Right atrium auricular region (tissue), 2 donors: ENCODE measurements at regions not wholly inside any gene's neighbourhood (a gene's known extent, or its start where the extent isn't known, plus 50 kb on each side); places are given as distances from the start of the nearest gene placed in this dataset.
"Not testable (repeated sequence)": the region's sequence is repeated elsewhere in the genome, so short reads cannot be mapped to it uniquely, and the experiment has no call there.

Experiments used
- DNase-seq: peaks from one replicate; pipeline ENCODE4 v3.0.0-alpha.2; 2019; ENCODE audit warnings: low spot score
- H3K27ac ChIP-seq, 2 donors: fragments of 200-600 bp; sonication (generic); 1 replicate in 1 of 2; 2 replicates in 1 of 2; pipeline ENCODE4 v1.5.1; 2016 to 2019
- H3K27me3 ChIP-seq, 2 donors: fragments of 200-600 bp; sonication (generic); one replicate each; pipeline versions ENCODE4 v1.5.1 to v1.6.0; 2017 to 2019
- H3K36me3 ChIP-seq: fragments of 200-600 bp; sonication (generic); one replicate; pipeline ENCODE4 v1.5.1; 2016
- H3K4me1 ChIP-seq, 2 donors: fragments of 200-600 bp; sonication (generic); one replicate each; pipeline versions ENCODE4 v1.5.1 to v1.6.0; 2017 to 2019
- H3K4me3 ChIP-seq, 2 donors: fragments of 200-600 bp; sonication (generic); 1 replicate in 1 of 2; 2 replicates in 1 of 2; pipeline ENCODE4 v1.5.1; 2017 to 2019; ENCODE audit warnings: mild to moderate bottlenecking in 1 of 2, moderate library complexity in 1 of 2
- H3K9me3 ChIP-seq, 2 donors: fragments of 200-600 bp; sonication (generic); one replicate each; pipeline ENCODE4 v1.5.1; 2019
- TF ChIP-seq, protein P1 (sequence below), 2 donors: fragments of 200-600 bp; sonication (generic); IDR thresholded peaks; one replicate each; pipeline ENCODE4 v1.5.1; 2019; ENCODE audit warnings: antibody characterized with exemption in 2 of 2

- no peaks in the 10 kb centered on the region for H3K4me1 ChIP-seq
- no peak overlapping the region for H3K27ac ChIP-seq
- DNase-seq = no peak
- no peaks in the 10 kb centered on the region for H3K36me3 ChIP-seq
- TF ChIP-seq, protein P1, sequence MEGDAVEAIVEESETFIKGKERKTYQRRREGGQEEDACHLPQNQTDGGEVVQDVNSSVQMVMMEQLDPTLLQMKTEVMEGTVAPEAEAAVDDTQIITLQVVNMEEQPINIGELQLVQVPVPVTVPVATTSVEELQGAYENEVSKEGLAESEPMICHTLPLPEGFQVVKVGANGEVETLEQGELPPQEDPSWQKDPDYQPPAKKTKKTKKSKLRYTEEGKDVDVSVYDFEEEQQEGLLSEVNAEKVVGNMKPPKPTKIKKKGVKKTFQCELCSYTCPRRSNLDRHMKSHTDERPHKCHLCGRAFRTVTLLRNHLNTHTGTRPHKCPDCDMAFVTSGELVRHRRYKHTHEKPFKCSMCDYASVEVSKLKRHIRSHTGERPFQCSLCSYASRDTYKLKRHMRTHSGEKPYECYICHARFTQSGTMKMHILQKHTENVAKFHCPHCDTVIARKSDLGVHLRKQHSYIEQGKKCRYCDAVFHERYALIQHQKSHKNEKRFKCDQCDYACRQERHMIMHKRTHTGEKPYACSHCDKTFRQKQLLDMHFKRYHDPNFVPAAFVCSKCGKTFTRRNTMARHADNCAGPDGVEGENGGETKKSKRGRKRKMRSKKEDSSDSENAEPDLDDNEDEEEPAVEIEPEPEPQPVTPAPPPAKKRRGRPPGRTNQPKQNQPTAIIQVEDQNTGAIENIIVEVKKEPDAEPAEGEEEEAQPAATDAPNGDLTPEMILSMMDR (IDR thresholded peaks at IDR 0.05) = peak in 1 of 2 donors; percentile 61
- H3K27me3 ChIP-seq = no peaks in the 10 kb centered on the region
- H3K9me3 ChIP-seq = no peaks in the 10 kb centered on the region
- H3K4me3 ChIP-seq = no peak overlapping the region
Observed at GRCh38 chr14:106436310-106436905, 910.0 kb downstream of the TMEM121 start.

GRCh38 chr14:106442857-106443256 is 916.5 kb downstream of the TMEM121 start:
- Histone ChIP-seq H3K4me3 (no peak overlapping the region), H3K36me3 (no peaks in the 10 kb centered on the region), H3K9me3 (no peaks in the 10 kb centered on the region), H3K27me3 (no peaks in the 10 kb centered on the region), H3K27ac (no peak overlapping the region), H3K4me1 (no peaks in the 10 kb centered on the region)
- TF ChIP-seq, protein P1 (IDR thresholded peaks at IDR 0.05) = no peak
- DNase-seq = no peak

DNA sequence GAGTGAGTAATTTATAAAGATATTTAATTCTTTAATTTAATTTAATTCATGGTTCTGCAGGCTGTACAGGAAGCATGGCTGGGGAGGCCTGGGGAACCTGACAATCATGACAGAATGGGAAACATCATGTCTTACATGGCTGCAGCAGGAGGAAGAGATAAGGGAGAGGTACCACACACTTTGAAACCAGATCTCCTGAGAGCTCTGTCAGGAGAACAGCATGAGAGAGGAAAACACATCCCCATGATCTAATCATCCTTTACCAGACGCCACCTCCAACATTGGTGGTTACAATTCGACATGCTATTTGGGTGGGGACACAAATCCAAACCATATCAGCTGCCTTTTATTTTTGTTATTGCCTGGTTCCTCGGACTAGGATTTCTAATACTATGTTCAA is 928.6 kb downstream of the TMEM121 start:
- TF ChIP-seq, protein P1 (IDR thresholded peaks at IDR 0.05) = no peak
- no peaks in the 10 kb centered on the region for H3K27me3 ChIP-seq
- H3K36me3 ChIP-seq = no peaks in the 10 kb centered on the region
- H3K9me3 ChIP-seq = no peaks in the 10 kb centered on the region
- H3K4me1 ChIP-seq = no peaks in the 10 kb centered on the region
- no peak for DNase-seq
- no peak overlapping the region for H3K27ac ChIP-seq
- H3K4me3 ChIP-seq = no peak overlapping the region

GRCh38 chr14:106459971-106460730 is 933.8 kb downstream of the TMEM121 start:
- no peaks in the 10 kb centered on the region for H3K27me3 ChIP-seq
- H3K4me1 ChIP-seq = no peaks in the 10 kb centered on the region
- H3K36me3 ChIP-seq = no peaks in the 10 kb centered on the region
- TF ChIP-seq, protein P1 (IDR thresholded peaks at IDR 0.05) = peak in 1 of 2 donors; percentile 42
- no peak overlapping the region for H3K27ac ChIP-seq
- no peaks in the 10 kb centered on the region for H3K9me3 ChIP-seq
- DNase-seq = no peak
- H3K4me3 ChIP-seq = no peak overlapping the region

GRCh38 chr14:106460916-106461315 is 934.5 kb downstream of the TMEM121 start:
- Histone ChIP-seq H3K27ac (no peak overlapping the region), H3K9me3 (no peaks in the 10 kb centered on the region), H3K27me3 (no peaks in the 10 kb centered on the region), H3K36me3 (no peaks in the 10 kb centered on the region), H3K4me1 (no peaks in the 10 kb centered on the region), H3K4me3 (no peak overlapping the region)
- no peak for DNase-seq
- TF ChIP-seq, protein P1 (IDR thresholded peaks at IDR 0.05) = no peak

DNA sequence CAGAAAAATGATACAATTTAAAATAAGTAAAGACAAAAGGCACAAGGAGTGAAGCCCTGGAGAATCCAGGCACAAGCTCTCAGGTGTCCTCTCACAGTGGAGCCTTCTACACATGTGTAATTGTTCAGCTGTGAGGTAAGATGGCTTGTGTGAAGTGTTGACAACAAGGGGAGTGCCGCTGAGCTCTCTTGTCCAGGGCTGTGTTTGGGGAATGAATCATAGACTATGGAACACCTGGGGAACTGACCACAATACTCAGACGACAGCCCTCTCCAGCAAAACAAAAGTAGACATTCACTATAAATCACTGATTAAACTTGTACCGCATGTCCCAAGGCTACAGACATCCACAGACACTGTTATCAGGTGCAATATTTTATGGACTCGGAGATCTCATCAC is 940.1 kb downstream of the TMEM121 start:
- DNase-seq, H3K27me3 ChIP-seq, H3K27ac ChIP-seq, H3K4me3 ChIP-seq, H3K36me3 ChIP-seq, H3K4me1 ChIP-seq, H3K9me3 ChIP-seq: not testable (repeated sequence)

DNA sequence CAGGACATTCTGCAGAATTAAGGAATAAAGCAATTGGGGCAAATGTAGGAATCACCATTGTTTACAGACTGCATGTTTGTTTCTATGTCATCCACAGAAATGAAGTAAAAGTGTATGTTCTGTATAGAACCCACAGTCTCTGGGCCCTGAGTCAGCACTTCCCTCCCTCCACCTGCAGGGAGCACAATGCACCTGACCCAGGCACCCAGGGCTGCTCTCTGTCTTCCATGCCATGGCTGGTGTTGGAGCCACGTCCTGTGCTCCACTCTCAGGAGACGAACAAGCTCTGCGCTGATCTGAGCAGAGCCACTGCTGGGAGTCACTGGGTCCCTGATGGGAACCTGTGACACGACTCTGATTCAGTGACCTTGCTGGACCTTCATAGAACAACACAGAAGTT is 942.5 kb downstream of the TMEM121 start:
- DNase-seq, H3K27me3 ChIP-seq, H3K36me3 ChIP-seq, H3K9me3 ChIP-seq, H3K4me1 ChIP-seq, H3K27ac ChIP-seq, H3K4me3 ChIP-seq: not testable (repeated sequence)

- not testable (repeated sequence) for H3K9me3 ChIP-seq, H3K27ac ChIP-seq, DNase-seq, H3K4me1 ChIP-seq, H3K4me3 ChIP-seq, H3K27me3 ChIP-seq, H3K36me3 ChIP-seq
Observed at GRCh38 chr14:106470028-106470427, 943.6 kb downstream of the TMEM121 start.

DNA sequence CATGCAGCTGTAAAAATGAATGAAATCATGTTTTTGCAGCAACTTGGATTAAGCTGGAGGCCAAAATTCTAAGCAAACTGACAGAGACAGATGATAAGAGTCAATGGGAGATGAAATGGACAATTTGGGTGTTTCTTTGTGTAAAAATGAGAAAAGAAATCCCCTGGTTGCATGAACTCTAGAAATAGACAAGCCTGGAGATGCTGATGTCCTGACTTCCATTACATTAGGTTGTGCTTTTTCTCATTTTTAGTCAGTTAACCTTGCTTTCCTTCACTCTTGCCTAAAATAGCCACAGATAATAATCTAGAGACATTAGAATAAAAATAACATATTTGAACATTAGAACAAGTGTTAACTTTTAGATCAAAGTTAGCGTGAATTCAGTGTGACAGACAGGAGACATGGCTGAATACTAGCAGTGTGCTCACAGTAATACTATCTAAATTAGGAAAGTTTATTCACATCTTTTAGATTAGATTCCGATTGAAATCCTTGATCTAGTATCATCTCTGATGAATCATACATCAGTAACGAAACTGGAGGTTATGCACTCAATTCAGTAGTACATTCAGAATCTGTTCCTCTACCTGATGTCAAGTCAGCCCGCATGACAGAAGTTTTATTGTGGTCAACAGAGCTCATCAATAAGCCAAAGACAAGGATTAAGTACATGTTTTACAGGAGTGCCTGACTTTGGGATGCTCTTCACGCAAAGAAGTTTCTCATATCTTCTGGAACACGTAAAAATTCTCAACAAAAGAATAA is 948.1 kb downstream of the TMEM121 start:
- DNase-seq, H3K36me3 ChIP-seq, H3K27ac ChIP-seq, H3K27me3 ChIP-seq, H3K4me3 ChIP-seq, H3K9me3 ChIP-seq, H3K4me1 ChIP-seq: not testable (repeated sequence)
